Inflammatory macrophage treated with lipopolysaccharide for 4 hours (primary cell): ENCODE measurements at regions not wholly inside any gene's neighbourhood (a gene's known extent, or its start where the extent isn't known, plus 50 kb on each side); places are given as distances from the start of the nearest gene placed in this dataset.
A peak's percentile ranks its signal among the peaks of the same experiment; 100 is the strongest.

Experiments used
- DNase-seq: peaks from one replicate; pipeline ENCODE4 v3.0.0-alpha.2; 2020

- DNase-seq: peak; percentile 56
These were observed 141.1 kb downstream of the SOCS6 start for GRCh38 chr18:70429847-70430500.

DNA sequence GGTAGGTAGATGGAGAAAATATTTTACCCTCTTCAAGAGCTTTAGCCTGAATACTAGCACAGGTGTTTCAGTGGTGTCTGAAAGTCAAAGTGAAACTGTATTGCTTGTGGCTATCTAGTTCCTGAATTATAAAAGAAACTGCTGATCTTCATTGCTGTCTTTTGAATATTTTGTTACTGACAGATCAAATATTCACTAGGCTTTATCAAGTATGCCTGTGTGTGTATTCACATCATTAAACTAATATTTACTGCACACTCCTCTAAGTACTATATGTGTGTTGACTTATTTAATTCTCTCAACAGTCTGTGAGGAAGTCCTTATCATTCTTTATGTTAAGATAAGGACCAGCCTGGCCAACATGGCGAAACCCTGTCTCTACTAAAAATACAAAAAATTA is 139.6 kb downstream of the SOCS6 start:
- DNase-seq: no peak

- no peak for DNase-seq
These were observed 138.0 kb downstream of the SOCS6 start for GRCh38 chr18:70426818-70427217.

- no peak for DNase-seq
These were observed 136.4 kb downstream of the SOCS6 start for GRCh38 chr18:70425236-70425635.

DNA sequence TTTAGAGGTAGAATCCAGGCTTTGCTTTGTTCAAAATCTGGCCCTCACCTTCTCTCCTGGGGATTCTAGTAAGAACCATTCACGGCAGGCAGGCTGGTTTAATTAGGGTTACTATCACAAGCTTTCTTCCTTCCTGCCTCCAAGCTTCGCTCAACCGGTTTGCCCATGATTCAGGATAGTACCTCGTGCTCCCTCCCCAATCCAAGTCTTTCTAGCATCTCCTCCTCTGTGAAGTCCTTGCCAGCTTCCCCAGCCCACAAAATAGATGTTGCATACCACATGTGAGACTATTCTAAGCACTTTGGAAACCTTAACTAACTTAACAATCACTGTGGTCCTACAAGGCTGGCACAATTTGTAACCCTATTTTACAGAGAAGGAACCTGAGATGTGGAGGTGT is 135.1 kb downstream of the SOCS6 start:
- DNase-seq: no peak

- DNase-seq: no peak
These were observed 134.3 kb downstream of the SOCS6 start for GRCh38 chr18:70423120-70423519.

DNA sequence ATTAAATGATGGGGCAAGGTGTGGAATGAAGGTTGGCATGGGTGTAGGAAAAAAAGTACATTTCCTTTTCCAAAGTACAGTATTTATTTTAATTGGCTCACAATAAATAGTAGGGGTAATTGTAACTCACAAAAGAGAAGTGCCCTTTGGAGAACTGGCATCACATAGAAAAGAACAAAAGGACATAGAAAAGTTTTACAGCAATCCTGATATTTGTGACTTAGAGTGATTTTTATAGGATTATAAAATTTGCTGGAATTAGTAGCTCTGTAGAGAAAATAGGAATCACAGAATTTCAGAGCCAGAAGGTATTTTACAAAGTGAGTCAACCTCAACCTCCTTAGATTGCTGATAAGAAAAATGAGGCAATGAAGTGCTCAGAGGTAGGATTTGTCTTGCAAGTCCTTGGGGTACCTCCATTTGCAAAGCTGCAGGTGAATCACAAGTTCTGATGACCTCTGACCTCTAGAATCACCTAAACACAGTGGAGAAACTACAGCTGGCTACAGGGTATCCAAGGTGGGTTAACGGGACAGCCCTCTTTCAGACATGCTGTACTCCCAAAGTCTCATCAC is 133.6 kb downstream of the SOCS6 start:
- no peak for DNase-seq

DNA sequence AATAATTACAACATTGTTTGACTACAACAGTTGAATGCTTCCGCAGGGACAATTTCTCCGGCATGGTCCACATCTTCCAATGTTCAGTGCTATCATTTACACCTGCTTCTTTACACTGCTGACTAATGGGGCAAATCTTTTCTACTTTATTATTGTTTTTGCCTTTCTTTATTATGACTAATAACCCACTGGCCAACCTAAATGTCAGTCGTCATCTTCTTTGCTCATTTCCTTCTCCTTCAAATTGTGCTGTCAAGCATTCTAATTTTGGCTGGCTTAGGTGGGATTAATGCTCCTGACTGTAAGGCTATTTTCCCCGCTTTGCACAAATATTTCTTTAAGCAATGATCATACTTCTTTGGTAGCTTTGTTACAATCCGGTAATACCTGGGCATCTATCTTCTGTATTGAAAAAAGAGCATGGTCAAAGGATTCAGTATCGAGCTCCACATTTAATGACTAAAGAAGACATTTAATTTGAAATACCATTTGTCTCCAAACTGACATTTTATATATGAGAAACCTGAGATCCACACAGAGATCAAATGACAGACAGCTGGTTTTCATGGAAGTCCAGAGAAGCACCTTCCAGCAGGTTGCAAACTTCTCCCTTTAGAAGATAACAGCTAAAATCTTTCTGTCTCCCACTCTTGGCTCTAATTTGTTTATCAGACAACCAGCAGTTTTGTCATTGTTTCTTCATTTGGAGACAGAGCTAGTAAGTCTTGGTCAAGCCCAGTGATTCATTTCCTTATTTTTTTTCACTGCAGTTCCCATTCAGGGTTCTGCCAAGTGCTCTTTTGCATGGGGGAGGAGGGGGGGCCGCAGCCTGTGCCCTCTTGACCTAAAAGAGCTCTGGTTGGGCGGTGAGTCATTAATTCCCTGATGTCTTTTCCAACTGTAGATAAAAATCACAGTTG is 132.9 kb downstream of the SOCS6 start:
- peak; percentile 97 for DNase-seq

- peak; percentile 89 for DNase-seq
These were observed 131.5 kb downstream of the SOCS6 start for GRCh38 chr18:70420146-70420898.

DNA sequence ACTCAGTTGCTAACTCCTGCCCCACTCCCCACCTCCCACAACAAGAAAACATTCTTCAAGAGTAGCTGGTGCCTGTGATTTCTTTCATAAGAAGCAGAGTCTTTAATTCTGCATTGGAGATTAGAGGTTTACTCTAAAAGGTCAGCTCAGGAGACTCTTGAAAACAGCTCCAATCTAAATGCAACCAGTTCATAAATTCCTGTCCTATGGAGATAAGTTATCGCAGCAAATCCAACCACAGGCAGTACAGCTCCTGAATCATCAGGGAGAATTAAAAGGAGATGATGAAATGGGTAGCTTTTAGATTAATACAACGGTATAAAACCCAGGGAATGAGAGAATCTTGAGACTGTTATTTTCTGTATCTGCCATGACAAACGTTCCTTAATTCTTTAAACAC is 130.7 kb downstream of the SOCS6 start:
- DNase-seq: no peak

- peak; percentile 24 for DNase-seq
These were observed 129.9 kb downstream of the SOCS6 start for GRCh38 chr18:70418546-70419311.

DNA sequence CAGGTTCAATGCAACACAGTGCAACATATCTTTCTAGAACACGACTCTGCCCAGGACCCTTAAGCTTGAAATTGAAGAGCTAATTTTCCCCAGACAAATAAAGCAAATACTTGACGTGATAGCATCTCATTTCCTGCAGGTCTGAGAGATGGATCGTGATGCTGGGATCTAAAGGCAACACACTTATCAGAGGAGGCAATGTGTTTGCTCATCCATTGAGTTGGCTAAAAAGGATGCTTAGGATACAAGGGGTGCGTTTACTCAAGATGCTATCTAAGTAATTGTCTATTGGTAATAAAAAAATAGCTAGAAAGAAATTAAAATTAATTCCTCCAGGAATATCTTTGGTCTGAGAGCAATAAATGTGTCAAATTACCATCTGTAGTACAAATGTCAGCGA is 129.0 kb downstream of the SOCS6 start:
- DNase-seq: no peak

GRCh38 chr18:70416496-70416895 is 127.7 kb downstream of the SOCS6 start:
- no peak for DNase-seq

DNA sequence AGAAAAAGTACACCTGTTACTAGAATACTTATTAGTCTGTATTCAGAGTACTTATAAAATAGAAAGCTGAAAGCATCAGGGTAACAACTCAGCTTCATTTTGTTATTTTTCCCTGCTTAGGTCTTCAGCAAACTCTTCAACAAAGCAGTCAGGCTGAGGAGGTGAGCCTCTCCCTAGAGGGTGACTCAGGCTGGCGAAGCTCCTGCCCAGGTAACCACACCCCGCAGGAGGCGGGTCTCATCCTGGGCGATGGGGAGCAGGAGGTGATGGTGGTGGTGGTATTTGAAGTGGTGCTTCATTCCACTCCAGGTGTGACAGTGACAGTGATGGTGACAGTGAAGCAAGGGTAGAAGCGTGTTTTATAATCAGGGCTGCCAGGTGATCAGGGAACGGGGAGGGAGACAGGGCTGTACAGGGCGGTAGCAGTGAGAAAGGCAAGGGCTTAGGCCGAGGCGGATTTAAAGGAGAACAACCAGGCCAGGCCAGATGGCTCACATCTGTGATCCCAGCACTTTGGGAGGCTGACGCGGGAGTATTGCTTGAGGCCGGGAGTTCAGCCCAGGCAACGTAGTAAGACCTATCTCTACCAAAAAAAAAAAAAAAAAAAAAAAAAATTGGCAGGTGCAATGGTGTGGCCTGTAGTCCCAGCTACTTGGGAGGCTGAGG is 127.1 kb downstream of the SOCS6 start:
- no peak for DNase-seq

GRCh38 chr18:70414315-70414900 is 125.6 kb downstream of the SOCS6 start:
- no peak for DNase-seq

DNA sequence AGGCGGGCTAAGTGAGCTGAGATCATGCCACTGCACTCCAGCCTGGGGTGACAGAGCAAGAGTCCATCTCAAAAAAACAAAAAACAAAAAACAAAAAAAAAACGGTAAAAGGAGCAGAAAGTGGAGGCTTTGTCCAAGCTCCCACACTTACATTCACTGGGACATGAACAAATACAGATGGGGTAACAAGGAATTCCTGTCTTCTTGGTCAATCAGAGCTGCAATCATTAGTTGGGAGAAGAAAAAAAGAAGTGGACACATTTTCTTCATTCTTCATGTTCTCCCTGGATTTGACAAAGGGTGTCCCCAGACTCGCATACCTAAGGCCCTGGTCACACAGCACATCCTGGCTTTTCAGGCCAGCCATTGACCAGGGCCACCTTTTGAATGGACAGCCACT is 124.6 kb downstream of the SOCS6 start:
- no peak for DNase-seq

DNA sequence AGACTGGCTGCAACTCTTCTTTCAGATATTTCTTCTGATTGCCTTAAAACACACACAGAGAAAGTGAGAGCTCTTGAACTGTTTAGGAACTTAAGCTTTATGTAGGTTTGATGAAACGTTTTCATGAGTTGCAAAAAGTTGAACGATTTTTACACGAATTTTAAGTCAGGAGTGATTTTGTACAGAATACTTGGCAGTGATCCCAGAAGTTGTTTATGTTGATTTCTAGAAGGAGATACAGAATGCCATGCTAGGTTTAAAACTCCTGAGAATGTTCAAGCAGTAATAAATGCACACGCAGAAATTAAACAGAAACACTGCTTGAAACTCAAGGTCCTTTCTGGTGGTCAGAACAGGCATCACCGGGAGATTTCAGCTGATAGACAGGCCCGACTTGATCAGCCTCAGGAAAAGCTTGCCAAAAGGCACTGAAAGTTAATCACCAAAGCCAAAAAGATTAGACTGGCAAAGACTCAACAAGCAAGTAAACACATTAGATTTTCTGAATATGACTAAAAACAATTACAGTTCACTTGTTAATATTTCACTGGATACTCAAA is 123.1 kb downstream of the SOCS6 start:
- DNase-seq: no peak

DNA sequence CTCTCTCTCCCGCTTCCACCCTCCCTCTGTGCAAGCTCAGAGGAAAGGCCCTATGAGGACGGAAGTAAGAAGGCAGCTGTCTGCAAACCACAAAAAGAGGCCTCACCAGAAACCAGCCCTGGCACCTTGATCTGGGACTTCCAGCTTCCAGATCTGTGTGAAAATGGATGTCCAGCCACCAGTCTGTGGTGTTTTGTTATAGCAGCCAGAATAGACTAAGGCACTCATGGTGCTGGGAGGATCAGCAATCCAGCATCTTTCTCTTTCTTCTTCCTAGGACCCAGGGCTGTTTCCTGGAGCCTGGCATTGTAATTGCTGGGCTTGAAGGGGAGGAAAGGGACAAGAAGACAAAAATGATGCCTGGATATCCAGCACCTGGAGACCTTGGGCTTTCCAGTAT is 122.5 kb downstream of the SOCS6 start:
- DNase-seq: no peak

DNA sequence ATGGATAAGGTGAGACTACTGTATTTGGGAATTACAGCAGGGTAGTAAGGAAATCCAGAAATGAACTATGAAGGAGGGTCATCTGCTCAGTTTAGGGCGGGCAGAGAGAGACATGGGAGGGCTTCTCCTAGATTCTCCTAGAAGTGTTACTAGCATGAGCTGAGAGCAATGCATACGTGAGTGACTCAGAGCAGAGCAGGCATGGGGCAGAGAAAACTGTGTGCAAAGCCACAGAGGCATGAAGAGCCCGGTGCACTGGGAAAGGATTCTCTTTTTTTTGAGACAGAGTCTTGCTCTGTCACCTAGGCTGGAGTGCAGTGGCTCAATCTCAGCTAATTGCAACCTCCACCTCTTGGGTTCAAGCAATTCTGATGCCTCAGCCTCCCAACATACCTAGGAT is 116.2 kb downstream of the SOCS6 start:
- no peak for DNase-seq

GRCh38 chr18:70400476-70400875 is 111.6 kb downstream of the SOCS6 start:
- no peak for DNase-seq

- DNase-seq: no peak
These were observed 109.2 kb downstream of the SOCS6 start for GRCh38 chr18:70398076-70398475.
